GM12878 (cell line): ENCODE measurements at regions not wholly inside any gene's neighbourhood (a gene's known extent, or its start where the extent isn't known, plus 50 kb on each side); places are given as distances from the start of the nearest gene placed in this dataset.

Source experiments
- CTCF ChIP-seq, 3 experiments: IDR thresholded peaks in 2 of 3; conservative IDR thresholded peaks in 1 of 3; 2 replicates each; pipeline ENCODE4 v1.5.1; 2011; ENCODE audit warnings: low read depth in 3 of 3, low read length in 3 of 3, mild to moderate bottlenecking in 3 of 3, control low read depth in 2 of 3, moderate library complexity in 2 of 3, inconsistent platforms in 1 of 3, mixed read lengths in 1 of 3; ENCODE audit not compliant: control insufficient read depth in 2 of 3, insufficient read depth in 1 of 3; ENCODE audit errors: extremely low read depth in 1 of 3
- EGR1 ChIP-seq, 2 experiments: IDR thresholded peaks; 1 replicate in 1 of 2; 2 replicates in 1 of 2; pipeline ENCODE4 v1.6.1; 2011 to 2012; ENCODE audit warnings: low read depth in 2 of 2, low read length in 2 of 2, borderline replicate concordance in 1 of 2, mild to moderate bottlenecking in 1 of 2, moderate library complexity in 1 of 2
- EP300 ChIP-seq, 2 experiments: fragments of 150-350 bp in 1 of 2; IDR thresholded peaks; 2 replicates each; pipeline ENCODE4 v1.6.1; 2011 to 2012; ENCODE audit warnings: low read depth in 2 of 2, low read length in 2 of 2, borderline replicate concordance in 1 of 2, improper control_type of control experiment in 1 of 2, inconsistent platforms in 1 of 2; ENCODE audit not compliant: control insufficient read depth in 1 of 2
- EZH2 ChIP-seq: IDR thresholded peaks from 2 replicates; pipeline ENCODE4 v1.6.1; 2012; ENCODE audit warnings: low read depth, mild to moderate bottlenecking, control low read depth, inconsistent platforms, low read length, borderline replicate concordance; ENCODE audit not compliant: control insufficient read depth
- GABPA ChIP-seq: IDR thresholded peaks from 2 replicates; pipeline ENCODE4 v1.6.1; 2014; ENCODE audit warnings: antibody characterized with exemption, low read depth, mild to moderate bottlenecking, inconsistent platforms
- NRF1 ChIP-seq: conservative IDR thresholded peaks from 2 replicates; pipeline ENCODE4 v1.6.1; 2011; ENCODE audit warnings: mild to moderate bottlenecking, low read depth, low read length, improper control_type of control experiment
- POLR2A ChIP-seq: IDR thresholded peaks from 2 replicates; pipeline ENCODE4 v1.6.1; 2011; ENCODE audit warnings: low read depth, mild to moderate bottlenecking, low read length
- SIN3A ChIP-seq: IDR thresholded peaks from 2 replicates; pipeline ENCODE4 v1.6.1; 2012; ENCODE audit warnings: low read depth, low read length, improper control_type of control experiment
- USF1 ChIP-seq: IDR thresholded peaks from 2 replicates; pipeline ENCODE4 v1.6.1; 2011; ENCODE audit warnings: borderline replicate concordance, low read depth, mild to moderate bottlenecking, moderate library complexity, mixed read lengths, low read length; ENCODE audit not compliant: insufficient read depth; ENCODE audit errors: extremely low read length
- ZBTB33 ChIP-seq: fragments of 450-650 bp; IDR thresholded peaks from 2 replicates; pipeline ENCODE4 v1.6.1; 2017; ENCODE audit warnings: mild to moderate bottlenecking
- ZNF24 ChIP-seq: fragments of 450-650 bp; IDR thresholded peaks from 2 replicates; pipeline ENCODE4 v1.6.1; 2017; ENCODE audit warnings: antibody characterized with exemption, mild to moderate bottlenecking

- no peak for TF ChIP-seq NRF1
- TF ChIP-seq EGR1 (IDR thresholded peaks at IDR 0.05; ENCODE audit: borderline replicate concordance in 1 of 2, low read depth in 2 of 2, low read length in 2 of 2), result no peak
- no peak for TF ChIP-seq SIN3A
- TF ChIP-seq EP300 (IDR thresholded peaks at IDR 0.05; ENCODE audit: borderline replicate concordance in 1 of 2, control insufficient read depth in 1 of 2, low read depth in 2 of 2, low read length in 2 of 2), result no peak
- TF ChIP-seq CTCF (IDR thresholded peaks at IDR 0.05 in 2 of 3, conservative IDR thresholded peaks at IDR 0.05 in 1 of 3; ENCODE audit: control insufficient read depth in 2 of 3, extremely low read depth in 1 of 3, insufficient read depth in 1 of 3, low read depth in 3 of 3, low read length in 3 of 3), result no peak
- no peak for TF ChIP-seq ZBTB33
- no peak for TF ChIP-seq USF1
- no peak for TF ChIP-seq POLR2A
- no peak for TF ChIP-seq ZNF24
- TF ChIP-seq EZH2, result no peak
- no peak for TF ChIP-seq GABPA
Measured at GRCh38 chr20:24821391-24821790, 127.7 kb upstream of the CST7 start.
